Left lung (tissue), 4 donors: ENCODE measurements at regions not wholly inside any gene's neighbourhood (a gene's known extent, or its start where the extent isn't known, plus 50 kb on each side); places are given as distances from the start of the nearest gene placed in this dataset.

Experiments
- ATAC-seq: fragments of 200-7000 bp; cut with Tn5 transposase; one replicate; pipeline ENCODE4 v1.9.1; 2020; ENCODE audit warnings: moderate library complexity
- DNase-seq, 4 donors: peaks; one replicate each; pipeline ENCODE4 v3.0.0-alpha.2; 2013 to 2020
- H3K27ac ChIP-seq, 2 donors: fragments of 200-600 bp; sonication (generic) in 1 of 2; one replicate each; pipeline versions ENCODE4 v1.5.0 to v1.8.0; 2020 to 2021
- H3K27me3 ChIP-seq, 2 donors: fragments of 200-600 bp; sonication (generic) in 1 of 2; one replicate each; pipeline versions ENCODE4 v1.5.0 to v1.8.0; 2020 to 2021
- H3K36me3 ChIP-seq, 2 donors: fragments of 200-600 bp; sonication (generic) in 1 of 2; one replicate each; pipeline versions ENCODE4 v1.5.0 to v1.8.0; 2020 to 2021
- H3K4me1 ChIP-seq, 2 donors: fragments of 200-600 bp; one replicate each; pipeline ENCODE4 v1.8.0; 2021
- H3K4me3 ChIP-seq, 2 donors: fragments of 200-600 bp; sonication (generic) in 1 of 2; one replicate each; pipeline versions ENCODE4 v1.5.0 to v1.8.0; 2020 to 2021; ENCODE audit warnings: mild to moderate bottlenecking in 1 of 2
- H3K9me3 ChIP-seq, 2 donors: fragments of 200-600 bp; sonication (generic) in 1 of 2; one replicate each; pipeline versions ENCODE4 v1.5.0 to v1.8.0; 2020 to 2021
- intact Hi-C, 2 donors: fragments of 100-400 bp; cut with DNase I; formaldehyde crosslinking; loops; one replicate each; pipeline versions ENCODE4 v1.11.2 to v1.14.2; 2022
- TF ChIP-seq, protein P1 (sequence below), 2 donors: fragments of 200-600 bp; sonication (generic) in 1 of 2; IDR thresholded peaks; one replicate each; pipeline versions ENCODE4 v1.5.0 to v1.8.0; 2021; ENCODE audit warnings: antibody characterized with exemption in 2 of 2
- donor health status: DM: no; HTN: yes; CAD: no.
- donor health status: DM: no; HTN: no; CAD: no.

GRCh38 chr16:26840691-26841090 is 226.0 kb upstream of the C16orf82 start:
- H3K27ac ChIP-seq = no peak overlapping the region
- no peaks in the 10 kb centered on the region for H3K27me3 ChIP-seq
- H3K9me3 ChIP-seq = no peaks in the 10 kb centered on the region
- H3K36me3 ChIP-seq = no peaks in the 10 kb centered on the region
- DNase-seq (no peak), ATAC-seq (no peak)
- TF ChIP-seq, protein P1, sequence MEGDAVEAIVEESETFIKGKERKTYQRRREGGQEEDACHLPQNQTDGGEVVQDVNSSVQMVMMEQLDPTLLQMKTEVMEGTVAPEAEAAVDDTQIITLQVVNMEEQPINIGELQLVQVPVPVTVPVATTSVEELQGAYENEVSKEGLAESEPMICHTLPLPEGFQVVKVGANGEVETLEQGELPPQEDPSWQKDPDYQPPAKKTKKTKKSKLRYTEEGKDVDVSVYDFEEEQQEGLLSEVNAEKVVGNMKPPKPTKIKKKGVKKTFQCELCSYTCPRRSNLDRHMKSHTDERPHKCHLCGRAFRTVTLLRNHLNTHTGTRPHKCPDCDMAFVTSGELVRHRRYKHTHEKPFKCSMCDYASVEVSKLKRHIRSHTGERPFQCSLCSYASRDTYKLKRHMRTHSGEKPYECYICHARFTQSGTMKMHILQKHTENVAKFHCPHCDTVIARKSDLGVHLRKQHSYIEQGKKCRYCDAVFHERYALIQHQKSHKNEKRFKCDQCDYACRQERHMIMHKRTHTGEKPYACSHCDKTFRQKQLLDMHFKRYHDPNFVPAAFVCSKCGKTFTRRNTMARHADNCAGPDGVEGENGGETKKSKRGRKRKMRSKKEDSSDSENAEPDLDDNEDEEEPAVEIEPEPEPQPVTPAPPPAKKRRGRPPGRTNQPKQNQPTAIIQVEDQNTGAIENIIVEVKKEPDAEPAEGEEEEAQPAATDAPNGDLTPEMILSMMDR (IDR thresholded peaks at IDR 0.05) = no peak
- intact Hi-C loops = no loop called here
- H3K4me3 ChIP-seq = no peak overlapping the region
- H3K4me1 ChIP-seq = no peaks in the 10 kb centered on the region

- TF ChIP-seq, protein P1 (IDR thresholded peaks at IDR 0.05) = no peak
- DNase-seq = no peak
- Histone ChIP-seq H3K4me3 (no peak overlapping the region), H3K4me1 (no peaks in the 10 kb centered on the region), H3K36me3 (no peaks in the 10 kb centered on the region), H3K9me3 (peaks cover 0 to 19% of the 10 kb centered on the region in 2 donors), H3K27ac (no peak overlapping the region), H3K27me3 (no peaks in the 10 kb centered on the region)
- no peak for ATAC-seq
- intact Hi-C loops = no loop called here
Observed at GRCh38 chr16:26856271-26856670, 210.5 kb upstream of the C16orf82 start.

DNA sequence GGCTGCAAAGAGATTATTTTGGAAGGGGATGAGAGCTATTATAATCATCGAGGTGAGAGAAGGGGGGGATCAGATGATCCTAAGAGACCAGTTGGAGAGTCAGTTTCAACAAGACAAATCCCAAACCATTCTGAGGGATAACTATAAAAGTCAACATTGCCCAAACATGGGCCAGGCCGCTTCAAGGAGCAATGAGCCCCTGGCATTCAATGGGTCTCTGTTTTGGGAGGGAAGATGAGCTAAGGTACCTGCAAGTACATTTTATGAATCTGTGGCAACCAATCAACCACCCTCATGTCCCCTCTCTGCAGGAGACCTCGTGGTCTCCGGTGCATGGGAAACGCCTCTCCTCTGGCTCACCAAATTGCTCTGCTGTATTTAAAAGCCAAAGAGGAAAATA is 209.9 kb upstream of the C16orf82 start:
- Histone ChIP-seq H3K27me3 (no peaks in the 10 kb centered on the region), H3K36me3 (no peaks in the 10 kb centered on the region), H3K27ac (no peak overlapping the region), H3K4me3 (no peak overlapping the region), H3K4me1 (no peaks in the 10 kb centered on the region), H3K9me3 (peaks cover 0 to 22% of the 10 kb centered on the region in 2 donors)
- DNase-seq (no peak), ATAC-seq (no peak)
- intact Hi-C loops = no loop called here
- TF ChIP-seq, protein P1 (IDR thresholded peaks at IDR 0.05) = no peak

DNA sequence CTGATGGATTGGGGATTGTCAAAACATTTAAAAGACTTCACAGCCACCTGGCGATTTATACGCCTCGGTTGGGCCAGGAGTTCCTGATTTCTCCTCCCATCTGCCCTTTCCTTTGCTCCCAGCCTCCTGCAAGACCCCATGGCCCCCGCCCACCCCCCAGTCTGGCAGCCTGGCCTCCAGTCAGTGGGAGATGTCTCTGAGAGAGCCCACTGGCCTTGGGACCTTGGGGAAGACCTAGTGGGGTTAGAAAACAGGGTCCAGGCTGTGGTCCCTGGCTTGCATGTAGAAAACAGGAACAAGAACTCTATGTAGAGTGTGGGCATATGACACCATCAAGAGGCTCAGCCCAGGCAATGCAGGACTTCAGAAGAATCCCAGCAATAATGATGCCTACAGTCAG is 209.4 kb upstream of the C16orf82 start:
- H3K27ac ChIP-seq = no peak overlapping the region
- TF ChIP-seq, protein P1 (IDR thresholded peaks at IDR 0.05) = no peak

GRCh38 chr16:26860506-26860905 is 206.2 kb upstream of the C16orf82 start:
- peaks cover 0 to 5% of the 10 kb centered on the region in 2 donors for H3K27me3 ChIP-seq
- DNase-seq (no peak), ATAC-seq (no peak)
- TF ChIP-seq, protein P1 (IDR thresholded peaks at IDR 0.05) = no peak
- no peaks in the 10 kb centered on the region for H3K36me3 ChIP-seq
- H3K4me1 ChIP-seq = no peaks in the 10 kb centered on the region
- H3K4me3 ChIP-seq = no peak overlapping the region
- H3K27ac ChIP-seq = no peak overlapping the region
- intact Hi-C loops = no loop called here
- peaks cover 0 to 22% of the 10 kb centered on the region in 2 donors for H3K9me3 ChIP-seq

More for the DNA sequence above, 209.4 kb upstream of the C16orf82 start:
- Histone ChIP-seq H3K9me3 (peaks cover 0 to 22% of the 10 kb centered on the region in 2 donors), H3K4me1 (no peaks in the 10 kb centered on the region), H3K4me3 (no peak overlapping the region), H3K36me3 (no peaks in the 10 kb centered on the region), H3K27me3 (no peaks in the 10 kb centered on the region)
- no peak for ATAC-seq
- DNase-seq = no peak
- intact Hi-C loops = no loop called here
